Hepatocyte (in vitro differentiated cells): ENCODE measurements at regions not wholly inside any gene's neighbourhood (a gene's known extent, or its start where the extent isn't known, plus 50 kb on each side); places are given as distances from the start of the nearest gene placed in this dataset.

Source experiments
- DNase-seq: peaks from one replicate; pipeline ENCODE4 v3.0.0-alpha.2; 2016; ENCODE audit warnings: low spot score
- H2AFZ ChIP-seq: fragments of 200-600 bp; sonication (generic); 2 replicates; pipeline ENCODE4 v1.6.0; 2016; ENCODE audit warnings: antibody characterized with exemption, mild to moderate bottlenecking
- H3K27ac ChIP-seq: fragments of 200-600 bp; sonication (generic); 2 replicates; pipeline ENCODE4 v1.5.1; 2016; ENCODE audit warnings: mild to moderate bottlenecking
- H3K27me3 ChIP-seq: fragments of 200-600 bp; sonication (generic); 2 replicates; pipeline ENCODE4 v1.6.1; 2016
- H3K36me3 ChIP-seq: fragments of 200-600 bp; sonication (generic); replicated peaks from 2 replicates; pipeline ENCODE4 v1.5.1; 2016; ENCODE audit warnings: low read depth; ENCODE audit not compliant: insufficient read depth
- H3K4me1 ChIP-seq: fragments of 200-600 bp; sonication (generic); 2 replicates; pipeline ENCODE4 v1.5.1; 2016; ENCODE audit warnings: mild to moderate bottlenecking, moderate library complexity; ENCODE audit not compliant: insufficient read depth
- H3K4me2 ChIP-seq: fragments of 200-600 bp; sonication (generic); 2 replicates; pipeline ENCODE4 v1.6.0; 2016
- H3K4me3 ChIP-seq: fragments of 200-600 bp; sonication (generic); 2 replicates; pipeline ENCODE4 v1.5.1; 2016; ENCODE audit warnings: mild to moderate bottlenecking
- H3K79me2 ChIP-seq: fragments of 200-600 bp; sonication (generic); 2 replicates; pipeline ENCODE4 v1.6.0; 2017; ENCODE audit warnings: mild to moderate bottlenecking
- H3K9me2 ChIP-seq: fragments of 200-600 bp; sonication (generic); replicated peaks from 2 replicates; pipeline ENCODE4 v1.6.0; 2017; ENCODE audit warnings: mild to moderate bottlenecking; ENCODE audit not compliant: insufficient read depth
- H3K9me3 ChIP-seq: fragments of 200-600 bp; sonication (generic); 2 replicates; pipeline ENCODE4 v1.5.1; 2016; ENCODE audit warnings: low read depth, mild to moderate bottlenecking
- H4K20me1 ChIP-seq: fragments of 200-600 bp; sonication (generic); 2 replicates; pipeline ENCODE4 v1.6.0; 2016; ENCODE audit warnings: mild to moderate bottlenecking; ENCODE audit not compliant: insufficient read depth, poor library complexity, severe bottlenecking
- EZH2 ChIP-seq: fragments of 200-600 bp; sonication (generic); IDR thresholded peaks from 2 replicates; pipeline ENCODE4 v1.6.1; 2016; ENCODE audit warnings: antibody characterized with exemption, mild to moderate bottlenecking, borderline replicate concordance
- EZH2phosphoT487 ChIP-seq: fragments of 200-600 bp; sonication (generic); IDR thresholded peaks from one replicate; pipeline ENCODE4 v1.6.1; 2018; ENCODE audit warnings: antibody characterized with exemption, mild to moderate bottlenecking, low read depth, moderate library complexity; ENCODE audit not compliant: unreplicated experiment, severe bottlenecking
- WGBS: methylation state at CpG from one replicate; pipeline ENCODE4 v1.1.6; 2016; ENCODE audit warnings: low lambda C conversion rate; ENCODE audit errors: missing lambda C conversion rate; 5-methylcytosine and 5-hydroxymethylcytosine counted together
- TF ChIP-seq, protein P1 (sequence below): fragments of 200-600 bp; sonication (generic); IDR thresholded peaks from 2 replicates; pipeline ENCODE4 v1.5.1; 2016; ENCODE audit warnings: antibody characterized with exemption, mild to moderate bottlenecking; ENCODE audit not compliant: poor library complexity

DNA sequence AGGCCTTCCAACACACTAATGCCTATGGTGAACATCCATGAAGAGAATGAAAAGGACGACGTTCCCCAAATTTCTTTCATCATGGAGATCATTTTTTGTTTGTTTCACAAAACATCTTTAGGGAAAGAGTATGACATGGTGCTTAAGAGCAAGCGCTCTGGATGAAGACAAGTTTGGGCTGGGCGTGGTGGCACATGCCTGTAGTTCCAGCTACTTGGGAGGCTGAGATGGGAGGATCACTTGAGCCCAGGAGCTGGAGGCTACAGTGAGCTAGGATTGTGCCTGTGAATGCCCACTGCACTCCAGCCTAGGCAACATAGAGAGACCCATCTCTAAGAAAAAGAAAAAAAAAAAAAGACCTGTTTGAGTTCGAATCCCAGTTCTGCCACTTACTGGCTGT, 253.1 kb downstream of the PTPRU start:
- TF ChIP-seq EZH2 (no peak), EZH2phosphoT487 (no peak)
- TF ChIP-seq, protein P1, sequence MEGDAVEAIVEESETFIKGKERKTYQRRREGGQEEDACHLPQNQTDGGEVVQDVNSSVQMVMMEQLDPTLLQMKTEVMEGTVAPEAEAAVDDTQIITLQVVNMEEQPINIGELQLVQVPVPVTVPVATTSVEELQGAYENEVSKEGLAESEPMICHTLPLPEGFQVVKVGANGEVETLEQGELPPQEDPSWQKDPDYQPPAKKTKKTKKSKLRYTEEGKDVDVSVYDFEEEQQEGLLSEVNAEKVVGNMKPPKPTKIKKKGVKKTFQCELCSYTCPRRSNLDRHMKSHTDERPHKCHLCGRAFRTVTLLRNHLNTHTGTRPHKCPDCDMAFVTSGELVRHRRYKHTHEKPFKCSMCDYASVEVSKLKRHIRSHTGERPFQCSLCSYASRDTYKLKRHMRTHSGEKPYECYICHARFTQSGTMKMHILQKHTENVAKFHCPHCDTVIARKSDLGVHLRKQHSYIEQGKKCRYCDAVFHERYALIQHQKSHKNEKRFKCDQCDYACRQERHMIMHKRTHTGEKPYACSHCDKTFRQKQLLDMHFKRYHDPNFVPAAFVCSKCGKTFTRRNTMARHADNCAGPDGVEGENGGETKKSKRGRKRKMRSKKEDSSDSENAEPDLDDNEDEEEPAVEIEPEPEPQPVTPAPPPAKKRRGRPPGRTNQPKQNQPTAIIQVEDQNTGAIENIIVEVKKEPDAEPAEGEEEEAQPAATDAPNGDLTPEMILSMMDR: no peak
- no peak overlapping the region for H3K4me2 ChIP-seq
- H3K9me3 ChIP-seq: no peaks in the 10 kb centered on the region
- H3K79me2 ChIP-seq: no peaks in the 10 kb centered on the region
- no peaks in the 10 kb centered on the region for H3K27me3 ChIP-seq
- no peak overlapping the region for H3K4me3 ChIP-seq
- no peaks in the 10 kb centered on the region for H3K9me2 ChIP-seq
- no peak for DNase-seq
- no peaks in the 10 kb centered on the region for H3K4me1 ChIP-seq
- no peaks in the 10 kb centered on the region for H4K20me1 ChIP-seq
- no peaks in the 10 kb centered on the region for H3K36me3 ChIP-seq
- H2AFZ ChIP-seq: no peak overlapping the region
- WGBS: 98% methylated on average over 5 of the region's 5 CpGs
- H3K27ac ChIP-seq: no peak overlapping the region

DNA sequence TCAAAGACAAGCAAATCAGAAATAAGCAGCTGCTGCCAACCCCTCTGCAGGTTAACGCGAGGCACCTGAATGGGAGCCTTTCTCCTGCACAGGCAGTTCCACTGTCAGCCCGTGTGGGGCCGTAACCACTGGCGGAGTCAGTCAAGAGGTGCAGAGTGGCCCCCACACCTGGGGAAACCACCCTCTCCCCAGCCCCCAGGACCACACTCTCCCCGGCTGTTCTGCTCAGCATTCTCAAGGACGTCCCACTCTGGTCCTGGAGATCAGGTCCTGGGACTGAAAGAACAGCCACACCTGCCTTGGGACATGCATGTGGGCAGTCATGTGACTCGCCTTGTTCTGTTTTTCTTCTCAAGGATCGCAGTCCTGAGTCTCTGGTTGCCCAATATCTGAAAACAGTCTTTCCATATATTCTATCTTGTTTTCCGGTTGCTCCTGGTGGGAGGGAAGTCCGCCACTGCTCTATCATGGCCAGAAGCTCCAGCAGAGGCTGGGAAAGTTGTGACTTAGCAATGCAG, 252.5 kb downstream of the PTPRU start:
- whole genome bisulfite sequencing: 90% methylated on average over 11 of the region's 11 CpGs
- Histone ChIP-seq H3K9me2 (no peaks in the 10 kb centered on the region), H3K9me3 (no peaks in the 10 kb centered on the region), H3K27me3 (no peaks in the 10 kb centered on the region), H3K79me2 (no peaks in the 10 kb centered on the region), H3K4me3 (no peak overlapping the region), H4K20me1 (no peaks in the 10 kb centered on the region), H2AFZ (no peak overlapping the region), H3K4me2 (no peak overlapping the region), H3K4me1 (no peaks in the 10 kb centered on the region), H3K36me3 (no peaks in the 10 kb centered on the region), H3K27ac (no peak overlapping the region)
- no peak for TF ChIP-seq EZH2phosphoT487
- TF ChIP-seq, protein P1: no peak
- TF ChIP-seq EZH2: no peak
- no peak for DNase-seq

DNA sequence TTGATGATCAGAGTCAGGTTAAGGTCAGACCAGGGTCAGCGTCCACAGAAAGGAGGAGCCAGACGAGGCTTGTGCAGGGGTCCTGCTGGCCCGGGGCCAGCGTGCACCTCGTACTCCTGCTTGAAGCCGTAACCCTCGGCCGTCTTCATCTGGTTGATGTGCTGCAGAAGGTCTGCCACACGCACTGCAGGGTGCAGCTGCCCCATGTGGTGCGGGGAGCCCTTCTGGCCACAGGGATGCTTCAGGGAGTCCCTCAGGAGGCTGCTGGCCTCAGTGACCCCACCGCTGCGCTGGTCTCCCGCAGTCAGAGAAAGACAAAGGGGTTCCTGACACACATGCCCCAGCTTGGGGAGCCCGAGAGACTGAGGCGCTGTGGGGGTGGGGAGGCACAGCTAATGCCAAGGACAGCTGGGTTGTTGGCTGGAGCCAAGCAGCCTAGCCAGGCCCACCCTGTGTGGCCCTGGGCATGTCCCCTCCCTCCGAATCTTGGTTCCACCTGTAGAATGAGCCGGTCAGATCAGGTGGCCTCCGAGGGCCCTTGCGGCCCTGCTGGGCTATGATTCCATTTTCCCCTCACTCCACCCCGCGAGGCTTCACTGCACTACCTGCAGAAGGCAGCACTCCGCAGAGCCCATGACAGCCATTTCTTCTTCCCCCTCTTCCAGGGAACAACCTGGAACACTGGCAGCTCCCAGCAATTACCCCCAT, 251.9 kb downstream of the PTPRU start:
- 92% methylated on average over 22 of the region's 22 CpGs for WGBS
- Histone ChIP-seq H3K4me2 (no peak overlapping the region), H3K9me2 (no peaks in the 10 kb centered on the region), H3K9me3 (no peaks in the 10 kb centered on the region), H3K36me3 (no peaks in the 10 kb centered on the region), H4K20me1 (no peaks in the 10 kb centered on the region), H3K4me3 (no peak overlapping the region), H3K4me1 (no peaks in the 10 kb centered on the region), H3K27ac (no peak overlapping the region), H3K27me3 (no peaks in the 10 kb centered on the region), H3K79me2 (no peaks in the 10 kb centered on the region), H2AFZ (no peak overlapping the region)
- TF ChIP-seq EZH2 (no peak), EZH2phosphoT487 (no peak)
- TF ChIP-seq, protein P1: no peak
- DNase-seq: no peak
